HepG2 (cell line): ENCODE measurements at regions not wholly inside any gene's neighbourhood (a gene's known extent, or its start where the extent isn't known, plus 50 kb on each side); places are given as distances from the start of the nearest gene placed in this dataset.

Experiments
- ATAC-seq: fragments of 200-7000 bp; cut with Tn5 transposase; 3 replicates; pipeline ENCODE4 v1.9.1; 2020; ENCODE audit warnings: mild to moderate bottlenecking, moderate library complexity
- BruUV-seq: library from RNA; stranded (reverse); fragments of 400-500 nt; replicated peaks from 2 replicates; lab custom pipeline; 2021; lab: Mats Ljungman, UMichigan
- CTCF ChIA-PET: fragments of 300-600 bp; formaldehyde crosslinking; extraction: SDS; loops from one replicate; lab custom pipeline; 2021; ENCODE audit warnings: low total read pairs, inconsistent platforms, low intra/inter-chr PET ratio; lab: Yijun Ruan, JAX
- POLR2A ChIA-PET: fragments of 350-600 bp; sonication (Branson Sonifier 250); formaldehyde crosslinking; loops from one replicate; lab custom pipeline; 2020; ENCODE audit warnings: antibody characterized with exemption, inconsistent platforms; lab: Yijun Ruan, JAX
- DNase-seq: peaks from one replicate; pipeline ENCODE4 v3.0.0-alpha.2; 2015; ENCODE audit warnings: low spot score
- FAIRE-seq: peaks from 3 replicates; lab custom pipeline; 2011; peaks lifted over from hg19 to GRCh38; lab: Jason Lieb, UNC
- H2AFZ ChIP-seq: one replicate; pipeline ENCODE4 v1.6.1; 2011; ENCODE audit warnings: low read length, inconsistent platforms
- H3K27ac ChIP-seq: fragments of 300-600 bp; 3 replicates; pipeline ENCODE4 v1.8.0; 2011; ENCODE audit warnings: mixed run types, mild to moderate bottlenecking, mixed read lengths, low read length, inconsistent platforms; ENCODE audit not compliant: insufficient read depth; ENCODE audit errors: extremely low read length
- H3K27me3 ChIP-seq, 2 experiments: fragments of 200-600 bp in 1 of 2; 2 replicates in 1 of 2; 3 replicates in 1 of 2; pipeline versions ENCODE4 v1.6.0 to v1.8.0; 2011; ENCODE audit warnings: low read length in 2 of 2, mild to moderate bottlenecking in 2 of 2, moderate library complexity in 2 of 2, inconsistent platforms in 1 of 2; ENCODE audit not compliant: insufficient read depth in 2 of 2, control insufficient read depth in 1 of 2
- H3K36me3 ChIP-seq, 2 experiments: fragments of 200-600 bp in 1 of 2; replicated peaks in 1 of 2; 2 replicates in 1 of 2; 3 replicates in 1 of 2; pipeline versions ENCODE4 v1.5.1 to v1.8.0; 2011; ENCODE audit warnings: low read length in 2 of 2, inconsistent platforms in 1 of 2; ENCODE audit not compliant: insufficient read depth in 2 of 2, control insufficient read depth in 1 of 2
- H3K4me1 ChIP-seq: 2 replicates; pipeline ENCODE4 v1.5.1; 2012; ENCODE audit warnings: low read length, inconsistent platforms; ENCODE audit not compliant: insufficient read depth
- H3K4me2 ChIP-seq: 2 replicates; pipeline ENCODE4 v1.6.0; 2011; ENCODE audit warnings: low read depth, low read length, inconsistent platforms
- H3K4me3 ChIP-seq, 3 experiments: fragments of 200-600 bp in 1 of 3; sonication (generic), shearing (Covaris generic) in 1 of 3; replicated peaks in 1 of 3; 2 replicates each; pipeline ENCODE4 v1.5.1; 2011 to 2016; ENCODE audit warnings: low read length in 3 of 3, inconsistent platforms in 2 of 3, low read depth in 2 of 3, mild to moderate bottlenecking in 2 of 3, control low read depth in 1 of 3, mixed read lengths in 1 of 3; ENCODE audit not compliant: insufficient read depth in 1 of 3
- H3K79me2 ChIP-seq: one replicate; pipeline ENCODE4 v1.6.1; 2011; ENCODE audit warnings: low read length, inconsistent platforms; ENCODE audit not compliant: insufficient read depth
- H3K9ac ChIP-seq: 2 replicates; pipeline ENCODE4 v1.6.0; 2011; ENCODE audit warnings: mild to moderate bottlenecking, low read depth, low read length, inconsistent platforms; ENCODE audit not compliant: insufficient read depth
- H3K9me3 ChIP-seq: 2 replicates; pipeline ENCODE4 v1.5.1; 2012; ENCODE audit warnings: mild to moderate bottlenecking, low read length
- H4K20me1 ChIP-seq: 2 replicates; pipeline ENCODE4 v1.6.0; 2011; ENCODE audit warnings: inconsistent platforms, mild to moderate bottlenecking, low read length, moderate library complexity; ENCODE audit not compliant: insufficient read depth
- CENPX ChIP-seq: sonication (generic); formaldehyde crosslinking; IDR thresholded peaks from 2 replicates; pipeline ENCODE4 v1.9.0; 2021; ENCODE audit warnings: mild to moderate bottlenecking, missing genetic modification reagents, moderate library complexity
- CSRNP2 ChIP-seq: sonication (generic); formaldehyde crosslinking; conservative IDR thresholded peaks from 2 replicates; pipeline ENCODE4 v1.8.0; 2022; ENCODE audit warnings: low read depth, missing genetic modification reagents
- ESRRA ChIP-seq: sonication (generic); formaldehyde crosslinking; IDR thresholded peaks from 2 replicates; pipeline ENCODE4 v1.5.1; 2020; ENCODE audit warnings: mild to moderate bottlenecking, low read depth, missing genetic modification reagents
- GATAD2A ChIP-seq: IDR thresholded peaks from 2 replicates; pipeline ENCODE4 v1.6.1; 2016
- ISX ChIP-seq: sonication (generic); formaldehyde crosslinking; conservative IDR thresholded peaks from 2 replicates; pipeline ENCODE4 v1.5.0; 2020; ENCODE audit warnings: missing genetic modification reagents
- MYPOP ChIP-seq: sonication (generic); formaldehyde crosslinking; IDR thresholded peaks from 2 replicates; pipeline ENCODE4 v1.8.1; 2023; ENCODE audit warnings: mild to moderate bottlenecking, moderate library complexity, missing genetic modification reagents
- SRSF4 ChIP-seq: fragments of 200-400 bp; formaldehyde crosslinking; IDR thresholded peaks from one replicate; pipeline ENCODE4 v1.6.1; 2018; ENCODE audit warnings: mild to moderate bottlenecking, low read depth, low read length, moderate library complexity; ENCODE audit not compliant: poor library complexity, severe bottlenecking
- ZC3H13 ChIP-seq: sonication (generic); formaldehyde crosslinking; IDR thresholded peaks from 2 replicates; pipeline ENCODE4 v1.8.1; 2023; ENCODE audit warnings: mild to moderate bottlenecking, missing genetic modification reagents, moderate library complexity
- ZHX2 ChIP-seq, 2 experiments: sonication (generic) in 1 of 2; formaldehyde crosslinking in 1 of 2; IDR thresholded peaks; 2 replicates each; pipeline versions ENCODE4 v1.6.1 to v1.9.0; 2014 to 2022; ENCODE audit warnings: antibody characterized with exemption in 1 of 2, borderline replicate concordance in 1 of 2, inconsistent platforms in 1 of 2, low read depth in 1 of 2, missing genetic modification reagents in 1 of 2
- ZNF44 ChIP-seq: sonication (generic); formaldehyde crosslinking; IDR thresholded peaks from 2 replicates; pipeline ENCODE4 v1.5.1; 2020; ENCODE audit warnings: mild to moderate bottlenecking, missing genetic modification reagents
- ZNF670 ChIP-seq: sonication (generic); formaldehyde crosslinking; IDR thresholded peaks from 2 replicates; pipeline ENCODE4 v1.8.0; 2022; ENCODE audit warnings: mild to moderate bottlenecking, missing genetic modification reagents, borderline replicate concordance
- ZNF724P ChIP-seq: sonication (generic); formaldehyde crosslinking; IDR thresholded peaks from 2 replicates; pipeline ENCODE4 v1.8.0; 2022; ENCODE audit warnings: missing genetic modification reagents, borderline replicate concordance
- WGBS: methylation state at CpG from one replicate; pipeline ENCODE4 v1.1.6; 2017; ENCODE audit warnings: low lambda C conversion rate; 5-methylcytosine and 5-hydroxymethylcytosine counted together
- in situ Hi-C: cut with HindIII; loops from 2 replicates; pipeline ENCODE4 v1.10.0; 2017; ENCODE audit warnings: low pct_unique_long_range_greater_than_20kb; ENCODE audit not compliant: extremely low pct_ligation_motif_present
- intact Hi-C: fragments of 100-400 bp; cut with micrococcal nuclease; formaldehyde crosslinking; loops from one replicate; pipeline ENCODE4 v1.10.0; 2022; ENCODE audit not compliant: unreplicated experiment

GRCh38 chr13:34254366-34254765, 436.4 kb downstream of the RFC3 start:
- no peaks in the 10 kb centered on the region for H4K20me1 ChIP-seq
- ATAC-seq: no peak
- BruUV-seq: no TSS peak

GRCh38 chr13:34255711-34256110, 437.8 kb downstream of the RFC3 start:
- no peaks in the 10 kb centered on the region for H4K20me1 ChIP-seq
- H3K9ac ChIP-seq: no peak overlapping the region
- no peaks in the 10 kb centered on the region for H3K79me2 ChIP-seq
- ATAC-seq: no peak
- DNase-seq: no peak
- no peak for FAIRE-seq
- no peak overlapping the region for H3K4me3 ChIP-seq
- no peaks in the 10 kb centered on the region for H3K27me3 ChIP-seq
- no peak overlapping the region for H3K4me2 ChIP-seq
- no peak overlapping the region for H2AFZ ChIP-seq
- ChIA-PET POLR2A (no interaction called here), CTCF (no interaction called here)
- no peaks in the 10 kb centered on the region for H3K9me3 ChIP-seq
- BruUV-seq: no TSS peak
- H3K36me3 ChIP-seq: no peaks in the 10 kb centered on the region
- in situ Hi-C loops (no loop called here), intact Hi-C loops (no loop called here)
- WGBS: 4% methylated on average over 3 of the region's 3 CpGs
- no peak overlapping the region for H3K27ac ChIP-seq
- H3K4me1 ChIP-seq: no peaks in the 10 kb centered on the region
- TF ChIP-seq CSRNP2 (CRISPR knock-in tag) (no peak), GATAD2A (no peak), ZNF670 (CRISPR knock-in tag) (no peak), ZNF44 (no peak), ESRRA (CRISPR knock-in tag) (no peak), CENPX (CRISPR knock-in tag) (no peak), ISX (CRISPR knock-in tag) (no peak), ZHX2 (IDR thresholded peaks at IDR 0.05; ENCODE audit: low read depth) (no peak), ZHX2 (CRISPR knock-in tag; IDR thresholded peaks at IDR 0.05; ENCODE audit: borderline replicate concordance) (no peak), MYPOP (no peak), ZC3H13 (CRISPR knock-in tag) (no peak)

More at GRCh38 chr13:34254366-34254765, 436.4 kb downstream of the RFC3 start:
- ChIA-PET POLR2A (no interaction called here), CTCF (no interaction called here)
- H3K36me3 ChIP-seq: no peaks in the 10 kb centered on the region
- intact Hi-C loops (no loop called here), in situ Hi-C loops (no loop called here)
- no peaks in the 10 kb centered on the region for H3K79me2 ChIP-seq
- TF ChIP-seq SRSF4 (no peak), ZNF724P (CRISPR knock-in tag) (no peak)
- DNase-seq (no peak), FAIRE-seq (no peak)
- H3K27ac ChIP-seq: no peak overlapping the region
- H3K9me3 ChIP-seq: no peaks in the 10 kb centered on the region
- no peaks in the 10 kb centered on the region for H3K27me3 ChIP-seq
- no peak overlapping the region for H2AFZ ChIP-seq
- no peaks in the 10 kb centered on the region for H3K4me1 ChIP-seq
- no peak overlapping the region for H3K4me3 ChIP-seq
- H3K4me2 ChIP-seq: no peak overlapping the region
- no peak overlapping the region for H3K9ac ChIP-seq
